ENCODE measurements at regions not wholly inside any gene's neighbourhood (a gene's known extent, or its start where the extent isn't known, plus 50 kb on each side); places are given as distances from the start of the nearest gene placed in this dataset.

DNA sequence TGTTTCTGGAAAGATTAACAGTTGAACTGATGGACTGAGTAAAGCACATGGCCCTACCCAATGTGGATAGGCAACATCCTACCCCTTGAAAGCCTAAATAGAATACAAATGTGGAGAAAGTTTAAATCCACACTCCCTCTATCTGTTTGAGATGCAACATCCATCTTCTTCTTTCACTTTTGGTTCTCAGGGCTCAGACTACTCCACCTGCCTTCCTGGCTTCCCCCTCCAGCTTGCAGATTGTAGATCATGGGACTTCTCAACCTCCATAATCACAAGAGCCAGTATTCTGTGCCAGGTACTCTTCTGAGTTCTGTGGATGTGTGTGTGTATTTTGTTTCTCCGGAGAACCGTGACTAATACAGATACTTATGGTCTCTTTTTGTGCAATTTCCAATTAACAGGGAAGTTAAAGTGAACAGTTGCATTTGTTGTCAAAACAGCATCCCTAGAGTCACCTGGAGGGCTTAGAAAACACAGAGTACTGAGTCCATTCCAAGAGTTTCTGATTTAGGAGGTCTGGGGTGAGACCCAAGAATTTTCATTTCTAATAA lies 590.3 kb upstream of the MIR17HG start:
- H3K14ac ChIP-seq (replicated peaks; ENCODE audit: low read depth, low read length), result no peak overlapping the region
- no peaks in the 10 kb centered on the region for H3K9me3 ChIP-seq (ENCODE audit: control insufficient read depth, insufficient read depth, low read length)
- no peaks in the 10 kb centered on the region for H4K20me1 ChIP-seq (ENCODE audit: insufficient read depth, low read length)
- H2BK5ac ChIP-seq (ENCODE audit: low read depth, low read length, poor library complexity, severe bottlenecking), result no peak overlapping the region
- no peak for TF ChIP-seq MAFK (IDR thresholded peaks at IDR 0.05; ENCODE audit: low read depth, low read length)
- no peak for TF ChIP-seq USF2 (IDR thresholded peaks at IDR 0.05; ENCODE audit: low read depth, low read length)
- TF ChIP-seq SMC3 (IDR thresholded peaks at IDR 0.05; ENCODE audit: low read depth, low read length), result no peak
- no peak for TF ChIP-seq POLR2A (IDR thresholded peaks at IDR 0.05; ENCODE audit: low read depth, low read length)
- TF ChIP-seq ELK1 (IDR thresholded peaks at IDR 0.05; ENCODE audit: borderline replicate concordance, low read depth, low read length), result no peak
- no peak for TF ChIP-seq FOS (IDR thresholded peaks at IDR 0.05; ENCODE audit: low read depth, low read length)
- no peak for TF ChIP-seq NFE2L2 (IDR thresholded peaks at IDR 0.05; ENCODE audit: low read depth, low read length)
- no peak for TF ChIP-seq CHD1 (IDR thresholded peaks at IDR 0.05; ENCODE audit: low read depth, low read length)
- TF ChIP-seq MXI1 (IDR thresholded peaks at IDR 0.05; ENCODE audit: borderline replicate concordance, low read depth, low read length), result no peak
- TF ChIP-seq RFX5 (IDR thresholded peaks at IDR 0.05; ENCODE audit: low read depth, low read length), result no peak
- no peak for TF ChIP-seq CTCF (conservative IDR thresholded peaks at IDR 0.05; ENCODE audit: low read depth, low read length)
- TF ChIP-seq RAD21 (IDR thresholded peaks at IDR 0.05; ENCODE audit: low read length), result no peak
- TF ChIP-seq RCOR1 (IDR thresholded peaks at IDR 0.05; ENCODE audit: insufficient replicate concordance, low read length), result no peak
- no peak for TF ChIP-seq MAZ (IDR thresholded peaks at IDR 0.05; ENCODE audit: borderline replicate concordance, low read depth, low read length)
- no peak for TF ChIP-seq BHLHE40 (IDR thresholded peaks at IDR 0.05; ENCODE audit: low read depth, low read length)
- TF ChIP-seq CEBPB (IDR thresholded peaks at IDR 0.05; ENCODE audit: low read depth, low read length), result no peak
- H3K36me3 ChIP-seq (ENCODE audit: control insufficient read depth, insufficient read depth, low read length), result no peaks in the 10 kb centered on the region
- no peak overlapping the region for H2AK9ac ChIP-seq (replicated peaks; ENCODE audit: low read depth, low read length, poor library complexity)
- H3K18ac ChIP-seq (ENCODE audit: low read depth, low read length), result no peak overlapping the region
- POLR2A ChIA-PET (ENCODE audit: unreplicated experiment), result no interaction called here
- dilution Hi-C loops (cut with HindIII; ENCODE audit: low sequenced_read_pairs, unreplicated experiment) (no loop called here), intact Hi-C loops (cut with micrococcal nuclease) (no loop called here), in situ Hi-C loops (cut with MboI; ENCODE audit: low sequenced_read_pairs) (no loop called here)
- no peaks in the 10 kb centered on the region for H3K79me1 ChIP-seq (ENCODE audit: low read depth in 1 of 2, low read length in 2 of 2)
- CTCF ChIA-PET, result no interaction called here
- H3K56ac ChIP-seq (ENCODE audit: extremely low read depth, insufficient read depth, low read length), result no peak overlapping the region
- no peak overlapping the region for H4K91ac ChIP-seq (ENCODE audit: insufficient read depth, low read depth, low read length)
- no peaks in the 10 kb centered on the region for H3K9me1 ChIP-seq (ENCODE audit: insufficient read depth, low read length)
- no peak overlapping the region for H2AFZ ChIP-seq (replicated peaks; ENCODE audit: low read length, poor library complexity)
- no peak overlapping the region for H2BK15ac ChIP-seq (ENCODE audit: low read depth, low read length)
- no peak overlapping the region for H2BK20ac ChIP-seq (ENCODE audit: low read depth, low read length)
- no peak overlapping the region for H3K23ac ChIP-seq (ENCODE audit: low read depth, low read length)
- H2AK5ac ChIP-seq (ENCODE audit: low read depth, low read length), result no peak overlapping the region
- no CpG with 5 or more reads among the region's 2 CpGs for WGBS, 2 experiments (ENCODE audit: extremely low coverage in 2 of 2, insufficient read length in 1 of 2)
- no peak overlapping the region for H4K5ac ChIP-seq (ENCODE audit: low read depth, low read length)
- H3K27me3 ChIP-seq (ENCODE audit: control insufficient read depth, insufficient read depth, low read length), result no peaks in the 10 kb centered on the region
- BruUV-seq (replicated peaks), result no TSS peak
- no peak overlapping the region for H2BK120ac ChIP-seq (ENCODE audit: low read depth, low read length)
- H3K9ac ChIP-seq (ENCODE audit: low read depth, low read length), result no peak overlapping the region
- no peak overlapping the region for H4K8ac ChIP-seq (ENCODE audit: low read depth in 2 of 2, low read length in 2 of 2)
- DNase-seq (no peak), ATAC-seq (ENCODE audit: low read depth) (no peak)
- H3K4me2 ChIP-seq (ENCODE audit: low read depth, low read length), result no peak overlapping the region
- no peak overlapping the region for H3K27ac ChIP-seq (ENCODE audit: insufficient read depth, low read length)
- no peaks in the 10 kb centered on the region for H3K4me1 ChIP-seq (ENCODE audit: control insufficient read depth, insufficient read depth, low read length)
- H3K4ac ChIP-seq (ENCODE audit: low read depth, low read length), result no peak overlapping the region
- no peak overlapping the region for H3K4me3 ChIP-seq (ENCODE audit: insufficient read depth, low read depth, low read length)

Measured in IMR-90 (cell line).